Kidney glomerular epithelial cell (primary cell): ENCODE measurements at regions not wholly inside any gene's neighbourhood (a gene's known extent, or its start where the extent isn't known, plus 50 kb on each side); places are given as distances from the start of the nearest gene placed in this dataset.
A peak's percentile ranks its signal among the peaks of the same experiment; 100 is the strongest.

Experiments
- DNase-seq: peaks from one replicate; lab custom pipeline; 2025; lab: John Stamatoyannopoulos, UW

GRCh38 chr6:18962361-18962905, 575.3 kb downstream of the RNF144B start:
- DNase-seq, result no peak

GRCh38 chr6:18963439-18963838, 576.3 kb downstream of the RNF144B start:
- DNase-seq, result no peak

GRCh38 chr6:18973251-18973650, 586.1 kb downstream of the RNF144B start:
- no peak for DNase-seq

- DNase-seq, result no peak
These were observed 588.9 kb downstream of the RNF144B start for GRCh38 chr6:18976091-18976490.

- no peak for DNase-seq
These were observed 589.8 kb downstream of the RNF144B start for GRCh38 chr6:18976966-18977365.

GRCh38 chr6:18978337-18979128, 591.4 kb downstream of the RNF144B start:
- peak; percentile 89 for DNase-seq

GRCh38 chr6:18985061-18985460, 597.9 kb downstream of the RNF144B start:
- no peak for DNase-seq

- no peak for DNase-seq
These were observed 598.8 kb downstream of the RNF144B start for GRCh38 chr6:18985996-18986395.

- DNase-seq, result no peak
These were observed 601.5 kb downstream of the RNF144B start for GRCh38 chr6:18988636-18989035.

- DNase-seq, result peak; percentile 32
These were observed 603.2 kb downstream of the RNF144B start for GRCh38 chr6:18990059-18990978.

GRCh38 chr6:18997375-18997826, 610.3 kb downstream of the RNF144B start:
- DNase-seq, result peak; percentile 51

GRCh38 chr6:19002976-19003560, 615.9 kb downstream of the RNF144B start:
- no peak for DNase-seq

- DNase-seq, result no peak
These were observed 617.0 kb downstream of the RNF144B start for GRCh38 chr6:19004176-19004575.

- no peak for DNase-seq
These were observed 622.6 kb downstream of the RNF144B start for GRCh38 chr6:19009769-19010168.

GRCh38 chr6:19013026-19013705, 626.0 kb downstream of the RNF144B start:
- no peak for DNase-seq

GRCh38 chr6:19024737-19025136, 637.6 kb downstream of the RNF144B start:
- DNase-seq, result peak; percentile 52

- no peak for DNase-seq
These were observed 641.1 kb downstream of the RNF144B start for GRCh38 chr6:19028201-19028600.

GRCh38 chr6:19032591-19033295, 645.6 kb downstream of the RNF144B start:
- no peak for DNase-seq

- DNase-seq, result no peak
These were observed 646.5 kb downstream of the RNF144B start for GRCh38 chr6:19033683-19034082.

- DNase-seq, result no peak
These were observed 647.8 kb downstream of the RNF144B start for GRCh38 chr6:19034986-19035385.
